Activated gamma-delta T cell treated with anti-CD3 and anti-CD28 coated beads, Interleukin-2, amount 50 U/mL, for 16 hours (primary cell): ENCODE measurements at regions not wholly inside any gene's neighbourhood (a gene's known extent, or its start where the extent isn't known, plus 50 kb on each side); places are given as distances from the start of the nearest gene placed in this dataset.

Experiments
- DNase-seq: peaks from one replicate; pipeline ENCODE4 v3.0.0-alpha.2; 2020; ENCODE audit warnings: low read depth

GRCh38 chr12:75834591-75834990, 197.0 kb downstream of the PHLDA1 start:
- no peak for DNase-seq

- DNase-seq: no peak
Measured at GRCh38 chr12:75833268-75833667, 198.3 kb downstream of the PHLDA1 start.

- no peak for DNase-seq
Measured at GRCh38 chr12:75831402-75831801, 200.2 kb downstream of the PHLDA1 start.

GRCh38 chr12:75827061-75827460, 204.5 kb downstream of the PHLDA1 start:
- DNase-seq: no peak

- DNase-seq: no peak
Measured at GRCh38 chr12:75825686-75826085, 205.9 kb downstream of the PHLDA1 start.

- no peak for DNase-seq
Measured at GRCh38 chr12:75823475-75823874, 208.1 kb downstream of the PHLDA1 start.

- no peak for DNase-seq
Measured at GRCh38 chr12:75822416-75822815, 209.2 kb downstream of the PHLDA1 start.

- no peak for DNase-seq
Measured at GRCh38 chr12:75820848-75821578, 210.6 kb downstream of the PHLDA1 start.

GRCh38 chr12:75820071-75820470, 211.5 kb downstream of the PHLDA1 start:
- DNase-seq: no peak

- DNase-seq: no peak
Measured at GRCh38 chr12:75819512-75819911, 212.1 kb downstream of the PHLDA1 start.

GRCh38 chr12:75818863-75819262, 212.7 kb downstream of the PHLDA1 start:
- DNase-seq: no peak

- DNase-seq: no peak
Measured at GRCh38 chr12:75816897-75817296, 214.7 kb downstream of the PHLDA1 start.

GRCh38 chr12:75815756-75816155, 215.8 kb downstream of the PHLDA1 start:
- DNase-seq: no peak

- DNase-seq: no peak
Measured at GRCh38 chr12:75814851-75815754, 216.5 kb downstream of the PHLDA1 start.

GRCh38 chr12:75813072-75813471, 218.5 kb downstream of the PHLDA1 start:
- DNase-seq: no peak

GRCh38 chr12:75812271-75813018, 219.1 kb downstream of the PHLDA1 start:
- no peak for DNase-seq

- DNase-seq: no peak
Measured at GRCh38 chr12:75809746-75810145, 221.8 kb downstream of the PHLDA1 start.

GRCh38 chr12:75807494-75807893, 224.1 kb downstream of the PHLDA1 start:
- no peak for DNase-seq

- no peak for DNase-seq
Measured at GRCh38 chr12:75805905-75806304, 225.7 kb downstream of the PHLDA1 start.

- no peak for DNase-seq
Measured at GRCh38 chr12:75805320-75805719, 226.3 kb downstream of the PHLDA1 start.

GRCh38 chr12:75798136-75798926, 233.2 kb downstream of the PHLDA1 start:
- no peak for DNase-seq

- no peak for DNase-seq
Measured at GRCh38 chr12:75795125-75795524, 236.5 kb downstream of the PHLDA1 start.
